HEK293 (cell line): ENCODE measurements at regions not wholly inside any gene's neighbourhood (a gene's known extent, or its start where the extent isn't known, plus 50 kb on each side); places are given as distances from the start of the nearest gene placed in this dataset.
A peak's percentile ranks its signal among the peaks of the same experiment; 100 is the strongest.

ENCODE experiments used
- CTCF ChIA-PET: fragments of 350-600 bp; formaldehyde crosslinking; extraction: SDS; loops from one replicate; lab custom pipeline; 2021; ENCODE audit warnings: antibody characterized with exemption; lab: Yijun Ruan, JAX
- POLR2A ChIA-PET: fragments of 300-600 bp; formaldehyde crosslinking; extraction: SDS; loops from one replicate; lab custom pipeline; 2020; ENCODE audit warnings: antibody characterized with exemption, inconsistent platforms; lab: Yijun Ruan, JAX
- H3K27ac ChIP-seq: fragments of 200-500 bp; sonication (Bioruptor generic); 2 replicates; pipeline ENCODE4 v1.5.1; 2014; ENCODE audit warnings: low read depth, low read length, control low read depth, inconsistent platforms; ENCODE audit errors: extremely low read depth
- H3K36me3 ChIP-seq, 2 experiments: fragments of 200-500 bp in 1 of 2; sonication (Bioruptor generic) in 1 of 2; 1 replicate in 1 of 2; 2 replicates in 1 of 2; pipeline ENCODE4 v1.5.1; 2014 to 2017; ENCODE audit warnings: inconsistent platforms in 2 of 2, low read length in 2 of 2; ENCODE audit not compliant: control insufficient read depth in 2 of 2, insufficient read depth in 1 of 2
- H3K4me1 ChIP-seq: fragments of 200-500 bp; sonication (Bioruptor generic); 2 replicates; pipeline ENCODE4 v1.5.1; 2014; ENCODE audit warnings: mild to moderate bottlenecking, low read length, inconsistent platforms; ENCODE audit not compliant: control insufficient read depth, insufficient read depth
- H3K4me3 ChIP-seq: 2 replicates; pipeline ENCODE4 v1.5.1; 2011; ENCODE audit warnings: low read depth, mild to moderate bottlenecking, control low read depth, low read length, moderate library complexity
- H3K9me3 ChIP-seq: fragments of 200-500 bp; sonication (Bioruptor generic); 2 replicates; pipeline ENCODE4 v1.5.1; 2014; ENCODE audit warnings: low read depth, low read length, inconsistent platforms; ENCODE audit not compliant: control insufficient read depth, insufficient read depth
- BCL11A ChIP-seq: fragments of 450-650 bp; formaldehyde crosslinking; IDR thresholded peaks from 2 replicates; pipeline ENCODE4 v1.5.1; 2016; ENCODE audit warnings: low read depth, missing biosample characterization, missing genetic modification characterization
- ELK4 ChIP-seq: IDR thresholded peaks from 2 replicates; pipeline ENCODE4 v1.6.1; 2011; ENCODE audit warnings: mild to moderate bottlenecking, low read depth, low read length, borderline replicate concordance
- GLIS1 ChIP-seq: fragments of 450-650 bp; formaldehyde crosslinking; IDR thresholded peaks from 2 replicates; pipeline ENCODE4 v1.5.1; 2016; ENCODE audit warnings: missing biosample characterization, missing genetic modification characterization
- GLIS2 ChIP-seq: fragments of 450-650 bp; formaldehyde crosslinking; IDR thresholded peaks from 2 replicates; pipeline ENCODE4 v1.5.1; 2016; ENCODE audit warnings: missing biosample characterization, missing genetic modification characterization
- MEIS1 ChIP-seq: sonication (generic); formaldehyde crosslinking; IDR thresholded peaks from 2 replicates; pipeline ENCODE4 v1.8.1; 2022; ENCODE audit warnings: missing genetic modification reagents, mild to moderate bottlenecking, borderline replicate concordance
- SALL2 ChIP-seq: fragments of 450-650 bp; formaldehyde crosslinking; IDR thresholded peaks from 2 replicates; pipeline ENCODE4 v1.5.0; 2017; ENCODE audit warnings: missing biosample characterization, mild to moderate bottlenecking, missing genetic modification characterization, borderline replicate concordance
- YY2 ChIP-seq: fragments of 450-650 bp; formaldehyde crosslinking; IDR thresholded peaks from 2 replicates; pipeline ENCODE4 v1.5.1; 2016; ENCODE audit warnings: missing biosample characterization, missing genetic modification characterization
- ZEB2 ChIP-seq: fragments of 450-650 bp; formaldehyde crosslinking; IDR thresholded peaks from 2 replicates; pipeline ENCODE4 v1.5.1; 2016; ENCODE audit warnings: missing biosample characterization, missing genetic modification characterization
- ZNF112 ChIP-seq: fragments of 450-650 bp; formaldehyde crosslinking; IDR thresholded peaks from 2 replicates; pipeline ENCODE4 v1.5.0; 2017; ENCODE audit warnings: missing biosample characterization, missing genetic modification characterization
- ZNF175 ChIP-seq: fragments of 450-650 bp; formaldehyde crosslinking; IDR thresholded peaks from 2 replicates; pipeline ENCODE4 v1.5.1; 2016; ENCODE audit warnings: missing biosample characterization, missing genetic modification characterization
- ZNF335 ChIP-seq: fragments of 450-650 bp; formaldehyde crosslinking; conservative IDR thresholded peaks from 2 replicates; pipeline ENCODE4 v1.5.1; 2016; ENCODE audit warnings: missing biosample characterization, missing genetic modification characterization
- ZNF341 ChIP-seq: fragments of 450-650 bp; formaldehyde crosslinking; IDR thresholded peaks from 2 replicates; pipeline ENCODE4; 2016; ENCODE audit warnings: low read depth, missing biosample characterization, missing genetic modification characterization
- ZNF645 ChIP-seq: fragments of 450-650 bp; formaldehyde crosslinking; IDR thresholded peaks from 2 replicates; pipeline ENCODE4; 2016; ENCODE audit warnings: missing biosample characterization, missing genetic modification characterization
- TF ChIP-seq, protein P1 (sequence below): fragments of 450-650 bp; formaldehyde crosslinking; IDR thresholded peaks from 2 replicates; pipeline ENCODE4 v1.5.1; 2016; ENCODE audit warnings: missing biosample characterization, missing genetic modification characterization, borderline replicate concordance

DNA sequence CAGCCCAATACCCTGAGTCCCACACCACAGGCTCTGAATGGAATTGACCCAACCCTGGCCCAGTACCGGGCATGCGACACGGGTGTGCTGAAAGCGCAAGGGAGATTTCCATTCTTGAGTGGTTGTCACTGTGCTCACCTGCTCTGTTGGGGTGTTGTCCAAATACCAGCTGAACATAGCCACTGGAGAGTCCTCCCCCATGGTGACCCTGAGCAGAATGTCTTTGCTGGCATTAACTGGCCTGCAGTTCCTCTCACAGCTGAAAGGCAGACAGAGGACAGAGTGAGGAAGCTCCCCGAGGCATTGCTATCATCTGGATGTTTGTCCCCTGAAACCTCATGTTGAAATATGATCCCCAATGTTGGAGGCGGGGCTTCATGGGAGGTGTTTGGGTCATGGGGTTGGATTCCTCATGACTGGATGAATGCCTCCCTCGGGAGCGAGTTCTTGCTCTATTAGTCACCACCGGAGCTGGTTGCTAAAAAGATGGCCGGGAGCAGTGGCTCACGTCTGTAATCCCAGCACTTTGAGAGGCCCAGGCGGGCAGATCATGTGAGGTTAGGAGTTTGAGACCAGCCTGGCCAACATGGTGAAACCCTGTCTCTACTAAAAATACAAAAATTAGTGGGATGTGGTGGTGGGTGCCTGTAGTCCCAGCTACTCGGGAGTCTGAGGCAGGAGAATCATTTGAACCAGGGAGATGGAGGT lies 57.3 kb upstream of the BCO1 start (continued):
- TF ChIP-seq, protein P1, sequence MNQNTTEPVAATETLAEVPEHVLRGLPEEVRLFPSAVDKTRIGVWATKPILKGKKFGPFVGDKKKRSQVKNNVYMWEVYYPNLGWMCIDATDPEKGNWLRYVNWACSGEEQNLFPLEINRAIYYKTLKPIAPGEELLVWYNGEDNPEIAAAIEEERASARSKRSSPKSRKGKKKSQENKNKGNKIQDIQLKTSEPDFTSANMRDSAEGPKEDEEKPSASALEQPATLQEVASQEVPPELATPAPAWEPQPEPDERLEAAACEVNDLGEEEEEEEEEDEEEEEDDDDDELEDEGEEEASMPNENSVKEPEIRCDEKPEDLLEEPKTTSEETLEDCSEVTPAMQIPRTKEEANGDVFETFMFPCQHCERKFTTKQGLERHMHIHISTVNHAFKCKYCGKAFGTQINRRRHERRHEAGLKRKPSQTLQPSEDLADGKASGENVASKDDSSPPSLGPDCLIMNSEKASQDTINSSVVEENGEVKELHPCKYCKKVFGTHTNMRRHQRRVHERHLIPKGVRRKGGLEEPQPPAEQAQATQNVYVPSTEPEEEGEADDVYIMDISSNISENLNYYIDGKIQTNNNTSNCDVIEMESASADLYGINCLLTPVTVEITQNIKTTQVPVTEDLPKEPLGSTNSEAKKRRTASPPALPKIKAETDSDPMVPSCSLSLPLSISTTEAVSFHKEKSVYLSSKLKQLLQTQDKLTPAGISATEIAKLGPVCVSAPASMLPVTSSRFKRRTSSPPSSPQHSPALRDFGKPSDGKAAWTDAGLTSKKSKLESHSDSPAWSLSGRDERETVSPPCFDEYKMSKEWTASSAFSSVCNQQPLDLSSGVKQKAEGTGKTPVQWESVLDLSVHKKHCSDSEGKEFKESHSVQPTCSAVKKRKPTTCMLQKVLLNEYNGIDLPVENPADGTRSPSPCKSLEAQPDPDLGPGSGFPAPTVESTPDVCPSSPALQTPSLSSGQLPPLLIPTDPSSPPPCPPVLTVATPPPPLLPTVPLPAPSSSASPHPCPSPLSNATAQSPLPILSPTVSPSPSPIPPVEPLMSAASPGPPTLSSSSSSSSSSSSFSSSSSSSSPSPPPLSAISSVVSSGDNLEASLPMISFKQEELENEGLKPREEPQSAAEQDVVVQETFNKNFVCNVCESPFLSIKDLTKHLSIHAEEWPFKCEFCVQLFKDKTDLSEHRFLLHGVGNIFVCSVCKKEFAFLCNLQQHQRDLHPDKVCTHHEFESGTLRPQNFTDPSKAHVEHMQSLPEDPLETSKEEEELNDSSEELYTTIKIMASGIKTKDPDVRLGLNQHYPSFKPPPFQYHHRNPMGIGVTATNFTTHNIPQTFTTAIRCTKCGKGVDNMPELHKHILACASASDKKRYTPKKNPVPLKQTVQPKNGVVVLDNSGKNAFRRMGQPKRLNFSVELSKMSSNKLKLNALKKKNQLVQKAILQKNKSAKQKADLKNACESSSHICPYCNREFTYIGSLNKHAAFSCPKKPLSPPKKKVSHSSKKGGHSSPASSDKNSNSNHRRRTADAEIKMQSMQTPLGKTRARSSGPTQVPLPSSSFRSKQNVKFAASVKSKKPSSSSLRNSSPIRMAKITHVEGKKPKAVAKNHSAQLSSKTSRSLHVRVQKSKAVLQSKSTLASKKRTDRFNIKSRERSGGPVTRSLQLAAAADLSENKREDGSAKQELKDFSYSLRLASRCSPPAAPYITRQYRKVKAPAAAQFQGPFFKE: no peak
- TF ChIP-seq ZEB2: peak; percentile 76; the same call in 1 of the 2 replicates
- peak; percentile 78 for TF ChIP-seq GLIS2 (tag by site-specific recombination)
- no peak for TF ChIP-seq YY2 (tag by site-specific recombination)
- peak; percentile 78 for TF ChIP-seq ZNF335 (tag by site-specific recombination)

GRCh38 chr16:81180578-81180977 lies 57.9 kb upstream of the BCO1 start:
- no peak for TF ChIP-seq ZNF341 (tag by site-specific recombination)
- TF ChIP-seq ZNF175 (tag by site-specific recombination): no peak
- TF ChIP-seq ELK4: no peak
- TF ChIP-seq GLIS1: no peak
- TF ChIP-seq, protein P1: no peak
- TF ChIP-seq SALL2 (tag by site-specific recombination): no peak
- no peak for TF ChIP-seq MEIS1 (CRISPR knock-in tag)
- no peak for TF ChIP-seq ZNF112 (tag by site-specific recombination)
- TF ChIP-seq BCL11A (tag by site-specific recombination): no peak
- TF ChIP-seq ZNF645 (tag by site-specific recombination): no peak
- TF ChIP-seq, all 188 proteins: peak for 0
- POLR2A ChIA-PET: interaction anchor here (0.9 kb wide), 1 partner anchor 134 kb away, joined by 4 read pairs; the partner anchor contains the start of gene GAN
- Histone ChIP-seq H3K27ac (no peak overlapping the region), H3K4me1 (no peaks in the 10 kb centered on the region), H3K9me3 (no peaks in the 10 kb centered on the region), H3K4me3 (no peak overlapping the region), H3K36me3 (no peaks in the 10 kb centered on the region)
- CTCF ChIA-PET: interaction anchor here (0.7 to 1.9 kb wide), 3 partner anchors 18 to 205 kb away, joined by 3 to 6 read pairs (median 3); no protein-coding TSS in a partner anchor
